ENCODE measurements at regions not wholly inside any gene's neighbourhood (a gene's known extent, or its start where the extent isn't known, plus 50 kb on each side); places are given as distances from the start of the nearest gene placed in this dataset.
A peak's percentile ranks its signal among the peaks of the same experiment; 100 is the strongest.

- no peak for TF ChIP-seq CTCF (IDR thresholded peaks at IDR 0.05)
- no peaks in the 10 kb centered on the region for H3K9me3 Mint-ChIP-seq (ENCODE audit: unreplicated experiment)
- H3K4me1 Mint-ChIP-seq (ENCODE audit: unreplicated experiment), result peaks cover 22% of the 10 kb centered on the region
- H3K4me3 Mint-ChIP-seq (ENCODE audit: unreplicated experiment), result no peak overlapping the region
- no peak for DNase-seq (ENCODE audit: extremely low spot score, unreplicated experiment)
- no peaks in the 10 kb centered on the region for H3K27me3 Mint-ChIP-seq (ENCODE audit: unreplicated experiment)
- no peak overlapping the region for H3K27ac Mint-ChIP-seq (ENCODE audit: unreplicated experiment)
- H3K36me3 Mint-ChIP-seq (ENCODE audit: unreplicated experiment), result no peaks in the 10 kb centered on the region
These were observed 791.7 kb upstream of the PHF14 start for GRCh38 chr7:10181996-10182395.

GRCh38 chr7:10192074-10192473 is 781.6 kb upstream of the PHF14 start:
- Mint-ChIP-seq H3K4me1 (ENCODE audit: unreplicated experiment) (peaks cover 16% of the 10 kb centered on the region), H3K4me3 (ENCODE audit: unreplicated experiment) (no peak overlapping the region), H3K27ac (ENCODE audit: unreplicated experiment) (no peak overlapping the region), H3K9me3 (ENCODE audit: unreplicated experiment) (no peaks in the 10 kb centered on the region), H3K27me3 (ENCODE audit: unreplicated experiment) (no peaks in the 10 kb centered on the region), H3K36me3 (ENCODE audit: unreplicated experiment) (no peaks in the 10 kb centered on the region)
- TF ChIP-seq CTCF (IDR thresholded peaks at IDR 0.05), result no peak
- no peak for DNase-seq (ENCODE audit: extremely low spot score, unreplicated experiment)

GRCh38 chr7:10205696-10206095 is 768.0 kb upstream of the PHF14 start:
- H3K27ac Mint-ChIP-seq (ENCODE audit: unreplicated experiment), result peak overlapping the region; percentile 66
- TF ChIP-seq CTCF (IDR thresholded peaks at IDR 0.05), result no peak
- no peaks in the 10 kb centered on the region for H3K9me3 Mint-ChIP-seq (ENCODE audit: unreplicated experiment)
- no peak overlapping the region for H3K4me3 Mint-ChIP-seq (ENCODE audit: unreplicated experiment)
- H3K27me3 Mint-ChIP-seq (ENCODE audit: unreplicated experiment), result no peaks in the 10 kb centered on the region
- DNase-seq (ENCODE audit: extremely low spot score, unreplicated experiment), result no peak
- peaks cover 2% of the 10 kb centered on the region for H3K36me3 Mint-ChIP-seq (ENCODE audit: unreplicated experiment)
- H3K4me1 Mint-ChIP-seq (ENCODE audit: unreplicated experiment), result peaks cover 41% of the 10 kb centered on the region

- H3K27ac Mint-ChIP-seq (ENCODE audit: unreplicated experiment), result peak overlapping the region; percentile 42
- peaks cover 2% of the 10 kb centered on the region for H3K36me3 Mint-ChIP-seq (ENCODE audit: unreplicated experiment)
- TF ChIP-seq CTCF (IDR thresholded peaks at IDR 0.05), result no peak
- no peaks in the 10 kb centered on the region for H3K27me3 Mint-ChIP-seq (ENCODE audit: unreplicated experiment)
- H3K4me3 Mint-ChIP-seq (ENCODE audit: unreplicated experiment), result no peak overlapping the region
- peaks cover 11% of the 10 kb centered on the region for H3K9me3 Mint-ChIP-seq (ENCODE audit: unreplicated experiment)
- no peak for DNase-seq (ENCODE audit: extremely low spot score, unreplicated experiment)
- peaks cover 44% of the 10 kb centered on the region for H3K4me1 Mint-ChIP-seq (ENCODE audit: unreplicated experiment)
These were observed 763.7 kb upstream of the PHF14 start for GRCh38 chr7:10210000-10210399.

GRCh38 chr7:10211016-10211415 is 762.7 kb upstream of the PHF14 start:
- H3K9me3 Mint-ChIP-seq (ENCODE audit: unreplicated experiment), result peaks cover 11% of the 10 kb centered on the region
- DNase-seq (ENCODE audit: extremely low spot score, unreplicated experiment), result no peak
- TF ChIP-seq CTCF (IDR thresholded peaks at IDR 0.05), result no peak
- no peaks in the 10 kb centered on the region for H3K36me3 Mint-ChIP-seq (ENCODE audit: unreplicated experiment)
- peaks cover 36% of the 10 kb centered on the region for H3K4me1 Mint-ChIP-seq (ENCODE audit: unreplicated experiment)
- H3K4me3 Mint-ChIP-seq (ENCODE audit: unreplicated experiment), result no peak overlapping the region
- no peaks in the 10 kb centered on the region for H3K27me3 Mint-ChIP-seq (ENCODE audit: unreplicated experiment)
- H3K27ac Mint-ChIP-seq (ENCODE audit: unreplicated experiment), result no peak overlapping the region
